SK-N-SH (cell line): ENCODE measurements at regions not wholly inside any gene's neighbourhood (a gene's known extent, or its start where the extent isn't known, plus 50 kb on each side); places are given as distances from the start of the nearest gene placed in this dataset.

Experiments
- EZH2phosphoT487 ChIP-seq: fragments of 200-600 bp; sonication (generic); IDR thresholded peaks from 2 replicates; pipeline ENCODE4 v1.6.1; 2017; ENCODE audit warnings: low read depth, mixed run types, mild to moderate bottlenecking, antibody characterized with exemption, moderate library complexity, borderline replicate concordance
- POLR2AphosphoS5 ChIP-seq: IDR thresholded peaks from 2 replicates; pipeline ENCODE4 v1.6.1; 2012; ENCODE audit warnings: low read depth, low read length
- TF ChIP-seq, protein P1 (sequence below): fragments of 200-600 bp; sonication (generic); IDR thresholded peaks from 2 replicates; pipeline ENCODE4 v1.6.1; 2017; ENCODE audit warnings: antibody characterized with exemption, mild to moderate bottlenecking, moderate library complexity
- TF ChIP-seq, protein P2 (sequence below): fragments of 150-350 bp; IDR thresholded peaks from 2 replicates; pipeline ENCODE4 v1.6.1; 2016; ENCODE audit warnings: mild to moderate bottlenecking, low read depth, low read length

DNA sequence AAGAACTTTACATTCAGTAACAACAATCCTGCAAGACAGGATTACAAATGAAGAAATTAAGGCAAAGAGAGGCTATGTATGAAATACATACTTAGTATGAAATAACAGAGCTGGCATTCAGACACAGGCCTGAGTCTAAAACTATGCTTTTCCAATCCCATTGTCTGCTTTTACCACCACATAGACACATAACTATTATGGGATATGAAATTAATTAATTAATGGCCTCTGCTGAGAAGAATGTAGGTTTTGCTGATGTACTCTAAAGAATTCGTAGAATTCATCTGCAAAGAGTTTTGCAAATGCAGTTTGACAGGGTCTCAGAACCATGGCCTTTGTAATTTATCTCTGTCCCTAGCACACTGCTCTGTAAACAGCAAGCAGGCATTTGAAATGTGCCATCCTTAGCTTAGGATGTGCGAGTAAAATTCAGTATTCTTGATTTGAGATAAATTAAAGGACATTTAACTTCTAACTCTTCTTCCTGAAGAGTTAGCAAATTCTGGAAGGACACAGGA, 54.5 kb upstream of the BOC start:
- TF ChIP-seq EZH2phosphoT487 (no peak), POLR2AphosphoS5 (no peak)
- TF ChIP-seq, protein P1, sequence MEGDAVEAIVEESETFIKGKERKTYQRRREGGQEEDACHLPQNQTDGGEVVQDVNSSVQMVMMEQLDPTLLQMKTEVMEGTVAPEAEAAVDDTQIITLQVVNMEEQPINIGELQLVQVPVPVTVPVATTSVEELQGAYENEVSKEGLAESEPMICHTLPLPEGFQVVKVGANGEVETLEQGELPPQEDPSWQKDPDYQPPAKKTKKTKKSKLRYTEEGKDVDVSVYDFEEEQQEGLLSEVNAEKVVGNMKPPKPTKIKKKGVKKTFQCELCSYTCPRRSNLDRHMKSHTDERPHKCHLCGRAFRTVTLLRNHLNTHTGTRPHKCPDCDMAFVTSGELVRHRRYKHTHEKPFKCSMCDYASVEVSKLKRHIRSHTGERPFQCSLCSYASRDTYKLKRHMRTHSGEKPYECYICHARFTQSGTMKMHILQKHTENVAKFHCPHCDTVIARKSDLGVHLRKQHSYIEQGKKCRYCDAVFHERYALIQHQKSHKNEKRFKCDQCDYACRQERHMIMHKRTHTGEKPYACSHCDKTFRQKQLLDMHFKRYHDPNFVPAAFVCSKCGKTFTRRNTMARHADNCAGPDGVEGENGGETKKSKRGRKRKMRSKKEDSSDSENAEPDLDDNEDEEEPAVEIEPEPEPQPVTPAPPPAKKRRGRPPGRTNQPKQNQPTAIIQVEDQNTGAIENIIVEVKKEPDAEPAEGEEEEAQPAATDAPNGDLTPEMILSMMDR = no peak
- TF ChIP-seq, protein P2, sequence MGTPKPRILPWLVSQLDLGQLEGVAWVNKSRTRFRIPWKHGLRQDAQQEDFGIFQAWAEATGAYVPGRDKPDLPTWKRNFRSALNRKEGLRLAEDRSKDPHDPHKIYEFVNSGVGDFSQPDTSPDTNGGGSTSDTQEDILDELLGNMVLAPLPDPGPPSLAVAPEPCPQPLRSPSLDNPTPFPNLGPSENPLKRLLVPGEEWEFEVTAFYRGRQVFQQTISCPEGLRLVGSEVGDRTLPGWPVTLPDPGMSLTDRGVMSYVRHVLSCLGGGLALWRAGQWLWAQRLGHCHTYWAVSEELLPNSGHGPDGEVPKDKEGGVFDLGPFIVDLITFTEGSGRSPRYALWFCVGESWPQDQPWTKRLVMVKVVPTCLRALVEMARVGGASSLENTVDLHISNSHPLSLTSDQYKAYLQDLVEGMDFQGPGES = no peak
